ENCODE measurements at regions not wholly inside any gene's neighbourhood (a gene's known extent, or its start where the extent isn't known, plus 50 kb on each side); places are given as distances from the start of the nearest gene placed in this dataset.

- DNase-seq, result peak; percentile 11 to 23 (median 17)
- no peaks in the 10 kb centered on the region for H3K36me3 ChIP-seq (ENCODE audit: control insufficient read depth, insufficient read depth, low read length)
- H3K27ac ChIP-seq (ENCODE audit: insufficient read depth, low read length, poor library complexity, severe bottlenecking), result no peak overlapping the region
- H3K4me1 ChIP-seq (ENCODE audit: control insufficient read depth, insufficient read depth, low read length, poor library complexity, severe bottlenecking), result peaks cover 22% of the 10 kb centered on the region
- H3K27me3 ChIP-seq (replicated peaks; ENCODE audit: control insufficient read depth, insufficient read depth, low read length, poor library complexity, severe bottlenecking), result no peaks in the 10 kb centered on the region
- H3K9me3 ChIP-seq (ENCODE audit: control insufficient read depth, low read length), result no peaks in the 10 kb centered on the region
- no peak overlapping the region for H3K4me3 ChIP-seq (ENCODE audit: insufficient read depth, low read depth, low read length, poor library complexity, severe bottlenecking)
Observed at GRCh38 chrX:39196192-39197102, 395.2 kb downstream of the MID1IP1 start.

DNA sequence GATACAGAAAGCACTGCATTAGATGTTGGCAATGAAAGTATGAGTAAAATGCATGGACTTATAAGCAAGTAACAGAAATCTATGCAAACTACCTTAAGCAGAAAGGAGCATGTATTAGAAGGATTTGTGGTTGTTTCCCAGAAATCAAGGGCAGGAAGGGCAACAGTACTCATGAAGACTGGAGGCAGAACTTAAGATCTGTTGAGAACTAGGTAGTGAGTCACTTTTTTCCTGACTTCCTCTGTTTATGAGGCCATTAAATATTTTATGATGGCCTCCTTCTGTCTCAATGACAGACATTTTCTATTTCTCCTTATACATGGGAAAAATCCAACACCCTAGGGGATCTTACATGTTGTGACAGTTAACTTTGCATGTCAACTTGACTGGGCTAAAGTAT is 398.2 kb downstream of the MID1IP1 start:
- DNase-seq, result no peak
- peaks cover 22% of the 10 kb centered on the region for H3K4me1 ChIP-seq (ENCODE audit: control insufficient read depth, insufficient read depth, low read length, poor library complexity, severe bottlenecking)
- H3K27ac ChIP-seq (ENCODE audit: insufficient read depth, low read length, poor library complexity, severe bottlenecking), result no peak overlapping the region
- H3K27me3 ChIP-seq (replicated peaks; ENCODE audit: control insufficient read depth, insufficient read depth, low read length, poor library complexity, severe bottlenecking), result no peaks in the 10 kb centered on the region
- no peaks in the 10 kb centered on the region for H3K36me3 ChIP-seq (ENCODE audit: control insufficient read depth, insufficient read depth, low read length)
- no peak overlapping the region for H3K4me3 ChIP-seq (ENCODE audit: insufficient read depth, low read depth, low read length, poor library complexity, severe bottlenecking)
- no peaks in the 10 kb centered on the region for H3K9me3 ChIP-seq (ENCODE audit: control insufficient read depth, low read length)

DNA sequence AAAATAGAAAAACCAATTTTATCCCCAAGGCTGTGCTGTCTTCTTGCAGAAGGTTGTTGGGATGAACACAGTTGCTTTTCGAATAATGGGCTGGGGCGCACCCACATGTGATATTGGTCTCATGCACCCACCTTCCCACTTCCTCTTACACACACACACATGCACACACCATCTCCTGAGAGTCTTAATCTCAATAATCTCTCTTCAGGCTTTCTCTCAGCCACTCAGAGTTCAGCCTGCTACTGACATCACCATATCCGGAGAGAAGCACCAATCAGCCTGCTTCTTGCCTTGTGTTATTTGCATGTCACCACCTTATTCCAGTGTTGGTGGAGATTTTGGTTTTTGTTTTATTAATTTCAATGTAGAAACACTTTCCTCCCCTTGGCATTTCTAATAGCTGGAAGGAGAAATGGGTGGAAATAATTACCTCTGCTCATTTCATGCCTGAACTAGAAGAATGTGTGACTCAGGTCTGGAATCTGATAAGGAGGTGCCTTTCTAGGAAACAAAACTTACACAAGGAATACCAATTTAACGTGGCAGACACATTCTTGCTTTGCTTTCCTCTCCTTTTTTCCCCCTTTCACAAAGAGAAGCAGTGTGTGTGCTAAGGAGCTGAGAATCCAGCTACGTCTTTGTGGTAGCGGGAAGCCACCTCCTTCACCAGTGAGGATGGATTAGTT is 400.2 kb downstream of the MID1IP1 start:
- Histone ChIP-seq H3K36me3 (ENCODE audit: control insufficient read depth, insufficient read depth, low read length) (no peaks in the 10 kb centered on the region), H3K4me1 (ENCODE audit: control insufficient read depth, insufficient read depth, low read length, poor library complexity, severe bottlenecking) (peaks cover 9% of the 10 kb centered on the region), H3K27ac (ENCODE audit: insufficient read depth, low read length, poor library complexity, severe bottlenecking) (no peak overlapping the region), H3K4me3 (ENCODE audit: insufficient read depth, low read depth, low read length, poor library complexity, severe bottlenecking) (no peak overlapping the region), H3K27me3 (replicated peaks; ENCODE audit: control insufficient read depth, insufficient read depth, low read length, poor library complexity, severe bottlenecking) (no peaks in the 10 kb centered on the region), H3K9me3 (ENCODE audit: control insufficient read depth, low read length) (no peaks in the 10 kb centered on the region)
- DNase-seq, result no peak

GRCh38 chrX:39202641-39203040 is 401.4 kb downstream of the MID1IP1 start:
- H3K9me3 ChIP-seq (ENCODE audit: control insufficient read depth, low read length), result no peaks in the 10 kb centered on the region

GRCh38 chrX:39203427-39203826 is 402.2 kb downstream of the MID1IP1 start:
- no peaks in the 10 kb centered on the region for H3K36me3 ChIP-seq (ENCODE audit: control insufficient read depth, insufficient read depth, low read length)
- no peak for DNase-seq
- no peaks in the 10 kb centered on the region for H3K4me1 ChIP-seq (ENCODE audit: control insufficient read depth, insufficient read depth, low read length, poor library complexity, severe bottlenecking)
- H3K27ac ChIP-seq (ENCODE audit: insufficient read depth, low read length, poor library complexity, severe bottlenecking), result no peak overlapping the region
- H3K9me3 ChIP-seq (ENCODE audit: control insufficient read depth, low read length), result no peaks in the 10 kb centered on the region
- H3K4me3 ChIP-seq (ENCODE audit: insufficient read depth, low read depth, low read length, poor library complexity, severe bottlenecking), result no peak overlapping the region
- no peaks in the 10 kb centered on the region for H3K27me3 ChIP-seq (replicated peaks; ENCODE audit: control insufficient read depth, insufficient read depth, low read length, poor library complexity, severe bottlenecking)

More at GRCh38 chrX:39202641-39203040, 401.4 kb downstream of the MID1IP1 start:
- Histone ChIP-seq H3K27me3 (replicated peaks; ENCODE audit: control insufficient read depth, insufficient read depth, low read length, poor library complexity, severe bottlenecking) (no peaks in the 10 kb centered on the region), H3K27ac (ENCODE audit: insufficient read depth, low read length, poor library complexity, severe bottlenecking) (no peak overlapping the region), H3K36me3 (ENCODE audit: control insufficient read depth, insufficient read depth, low read length) (no peaks in the 10 kb centered on the region), H3K4me1 (ENCODE audit: control insufficient read depth, insufficient read depth, low read length, poor library complexity, severe bottlenecking) (no peaks in the 10 kb centered on the region), H3K4me3 (ENCODE audit: insufficient read depth, low read depth, low read length, poor library complexity, severe bottlenecking) (no peak overlapping the region)
- DNase-seq, result no peak

GRCh38 chrX:39204353-39204752 is 403.1 kb downstream of the MID1IP1 start:
- H3K36me3 ChIP-seq (ENCODE audit: control insufficient read depth, insufficient read depth, low read length), result no peaks in the 10 kb centered on the region
- no peaks in the 10 kb centered on the region for H3K27me3 ChIP-seq (replicated peaks; ENCODE audit: control insufficient read depth, insufficient read depth, low read length, poor library complexity, severe bottlenecking)
- H3K27ac ChIP-seq (ENCODE audit: insufficient read depth, low read length, poor library complexity, severe bottlenecking), result no peak overlapping the region

DNA sequence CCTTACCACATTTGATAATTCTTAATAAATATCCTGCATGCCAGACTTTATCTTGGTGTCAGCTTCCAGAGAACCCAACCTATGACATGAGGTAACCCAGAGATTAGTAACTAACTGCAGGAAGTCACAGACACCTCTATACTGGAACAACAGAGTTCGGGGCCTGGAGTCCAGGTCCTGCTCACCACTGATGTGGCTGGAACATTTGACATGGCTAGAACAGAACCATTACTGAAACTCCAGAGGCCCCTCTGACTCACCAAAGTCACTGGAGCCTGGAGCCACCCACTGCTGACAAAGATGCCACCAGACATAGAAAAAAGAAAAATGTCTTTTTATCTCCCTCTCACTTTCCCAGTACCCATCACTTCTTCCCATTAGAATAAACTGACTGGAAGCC is 403.7 kb downstream of the MID1IP1 start:
- no peaks in the 10 kb centered on the region for H3K4me1 ChIP-seq (ENCODE audit: control insufficient read depth, insufficient read depth, low read length, poor library complexity, severe bottlenecking)
- H3K4me3 ChIP-seq (ENCODE audit: insufficient read depth, low read depth, low read length, poor library complexity, severe bottlenecking), result no peak overlapping the region
- no peak overlapping the region for H3K27ac ChIP-seq (ENCODE audit: insufficient read depth, low read length, poor library complexity, severe bottlenecking)
- DNase-seq, result no peak
- H3K27me3 ChIP-seq (replicated peaks; ENCODE audit: control insufficient read depth, insufficient read depth, low read length, poor library complexity, severe bottlenecking), result no peaks in the 10 kb centered on the region
- H3K9me3 ChIP-seq (ENCODE audit: control insufficient read depth, low read length), result no peaks in the 10 kb centered on the region
- H3K36me3 ChIP-seq (ENCODE audit: control insufficient read depth, insufficient read depth, low read length), result no peaks in the 10 kb centered on the region

More at GRCh38 chrX:39204353-39204752, 403.1 kb downstream of the MID1IP1 start:
- Histone ChIP-seq H3K9me3 (ENCODE audit: control insufficient read depth, low read length) (no peaks in the 10 kb centered on the region), H3K4me1 (ENCODE audit: control insufficient read depth, insufficient read depth, low read length, poor library complexity, severe bottlenecking) (no peaks in the 10 kb centered on the region), H3K4me3 (ENCODE audit: insufficient read depth, low read depth, low read length, poor library complexity, severe bottlenecking) (no peak overlapping the region)
- DNase-seq, result no peak

- Histone ChIP-seq H3K4me3 (ENCODE audit: insufficient read depth, low read depth, low read length, poor library complexity, severe bottlenecking) (no peak overlapping the region), H3K36me3 (ENCODE audit: control insufficient read depth, insufficient read depth, low read length) (no peaks in the 10 kb centered on the region), H3K4me1 (ENCODE audit: control insufficient read depth, insufficient read depth, low read length, poor library complexity, severe bottlenecking) (no peaks in the 10 kb centered on the region), H3K9me3 (ENCODE audit: control insufficient read depth, low read length) (no peaks in the 10 kb centered on the region), H3K27ac (ENCODE audit: insufficient read depth, low read length, poor library complexity, severe bottlenecking) (no peak overlapping the region), H3K27me3 (replicated peaks; ENCODE audit: control insufficient read depth, insufficient read depth, low read length, poor library complexity, severe bottlenecking) (no peaks in the 10 kb centered on the region)
- DNase-seq, result no peak
Observed at GRCh38 chrX:39205467-39205866, 404.2 kb downstream of the MID1IP1 start.

DNA sequence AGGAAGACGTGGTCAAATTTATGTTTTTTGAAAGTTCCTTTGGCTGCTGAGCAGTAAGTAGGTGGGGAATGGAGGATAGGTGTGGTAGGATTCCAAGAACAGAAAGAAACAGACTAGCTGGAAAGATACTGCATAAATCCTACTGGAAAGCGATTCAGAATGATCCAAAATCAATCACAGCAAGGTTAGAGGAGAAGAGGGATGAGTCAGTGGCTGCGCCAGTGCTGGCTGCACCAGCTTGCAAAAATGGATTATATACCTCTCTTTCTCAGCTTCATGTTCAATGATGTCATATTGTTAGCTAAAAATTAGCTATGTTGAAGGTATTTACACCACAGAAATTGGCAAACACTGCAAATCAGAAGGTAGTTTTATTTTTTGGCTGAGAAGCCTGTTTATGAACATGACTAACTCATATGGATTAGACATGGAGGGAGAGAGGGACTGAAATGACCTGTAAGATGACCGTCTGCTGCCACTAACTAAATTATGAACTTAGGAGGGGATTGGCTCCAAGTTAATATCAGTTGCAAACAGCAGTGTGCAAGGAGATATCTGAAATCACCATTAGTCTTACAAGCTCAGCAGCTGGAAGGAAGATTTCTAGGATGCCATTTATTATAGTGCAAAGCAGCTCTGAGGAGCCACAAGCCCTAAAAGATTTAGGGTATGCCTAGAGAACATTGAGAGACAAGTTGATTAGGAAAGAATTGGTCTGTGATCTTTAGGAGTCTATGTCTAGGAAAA is 405.3 kb downstream of the MID1IP1 start:
- Histone ChIP-seq H3K27ac (ENCODE audit: insufficient read depth, low read length, poor library complexity, severe bottlenecking) (no peak overlapping the region), H3K4me3 (ENCODE audit: insufficient read depth, low read depth, low read length, poor library complexity, severe bottlenecking) (no peak overlapping the region), H3K36me3 (ENCODE audit: control insufficient read depth, insufficient read depth, low read length) (no peaks in the 10 kb centered on the region), H3K4me1 (ENCODE audit: control insufficient read depth, insufficient read depth, low read length, poor library complexity, severe bottlenecking) (no peaks in the 10 kb centered on the region), H3K9me3 (ENCODE audit: control insufficient read depth, low read length) (no peaks in the 10 kb centered on the region), H3K27me3 (replicated peaks; ENCODE audit: control insufficient read depth, insufficient read depth, low read length, poor library complexity, severe bottlenecking) (no peaks in the 10 kb centered on the region)
- DNase-seq, result no peak
